ENCODE measurements at regions not wholly inside any gene's neighbourhood (a gene's known extent, or its start where the extent isn't known, plus 50 kb on each side); places are given as distances from the start of the nearest gene placed in this dataset.
"Not testable (repeated sequence)": the region's sequence is repeated elsewhere in the genome, so short reads cannot be mapped to it uniquely, and the experiment has no call there.

- peak; percentile 26 for DNase-seq (ENCODE audit: low spot score)
These were observed 475.7 kb downstream of the UQCRFS1 start for GRCh38 chr19:28737021-28737895.

GRCh38 chr19:28736528-28736927, 476.4 kb downstream of the UQCRFS1 start:
- no peak for DNase-seq (ENCODE audit: low spot score)

GRCh38 chr19:28731577-28731976, 481.4 kb downstream of the UQCRFS1 start:
- DNase-seq (ENCODE audit: low spot score): no peak

- DNase-seq (ENCODE audit: low spot score): no peak
These were observed 482.0 kb downstream of the UQCRFS1 start for GRCh38 chr19:28730791-28731512.

- DNase-seq (ENCODE audit: low spot score): peak; percentile 95
These were observed 485.3 kb downstream of the UQCRFS1 start for GRCh38 chr19:28727480-28728159.

GRCh38 chr19:28726533-28727479, 486.1 kb downstream of the UQCRFS1 start:
- DNase-seq (ENCODE audit: low spot score): no peak

GRCh38 chr19:28718909-28719308, 494.0 kb downstream of the UQCRFS1 start:
- DNase-seq (ENCODE audit: low spot score): no peak

GRCh38 chr19:28715157-28715556, 497.8 kb downstream of the UQCRFS1 start:
- no peak for DNase-seq (ENCODE audit: low spot score)

- no peak for DNase-seq (ENCODE audit: low spot score)
These were observed 501.5 kb downstream of the UQCRFS1 start for GRCh38 chr19:28711411-28711810.

DNA sequence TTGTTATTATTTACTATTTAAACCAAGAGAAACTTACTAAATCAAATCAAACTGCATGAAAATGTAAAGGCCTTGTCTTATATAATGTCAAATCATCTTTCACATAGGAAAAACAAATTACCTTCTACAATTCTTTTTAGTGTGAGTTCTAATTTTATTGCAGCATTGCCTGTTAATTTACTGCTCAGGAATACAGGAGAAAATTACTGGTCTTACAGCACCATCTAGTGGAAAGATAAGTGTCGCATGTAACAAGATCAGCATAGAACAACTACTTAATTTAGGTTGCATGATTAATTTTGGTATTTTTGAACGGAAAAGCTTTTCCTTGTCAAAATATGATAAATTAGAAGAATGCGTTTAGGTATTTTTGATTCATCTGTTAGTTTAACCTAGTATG, 502.7 kb downstream of the UQCRFS1 start:
- DNase-seq (ENCODE audit: low spot score): peak; percentile 38

- DNase-seq (ENCODE audit: low spot score): no peak
These were observed 506.3 kb downstream of the UQCRFS1 start for GRCh38 chr19:28706693-28707092.

GRCh38 chr19:28705008-28705407, 507.9 kb downstream of the UQCRFS1 start:
- peak; percentile 50 for DNase-seq (ENCODE audit: low spot score)

GRCh38 chr19:28703400-28703956, 509.5 kb downstream of the UQCRFS1 start:
- DNase-seq (ENCODE audit: low spot score): no peak

DNA sequence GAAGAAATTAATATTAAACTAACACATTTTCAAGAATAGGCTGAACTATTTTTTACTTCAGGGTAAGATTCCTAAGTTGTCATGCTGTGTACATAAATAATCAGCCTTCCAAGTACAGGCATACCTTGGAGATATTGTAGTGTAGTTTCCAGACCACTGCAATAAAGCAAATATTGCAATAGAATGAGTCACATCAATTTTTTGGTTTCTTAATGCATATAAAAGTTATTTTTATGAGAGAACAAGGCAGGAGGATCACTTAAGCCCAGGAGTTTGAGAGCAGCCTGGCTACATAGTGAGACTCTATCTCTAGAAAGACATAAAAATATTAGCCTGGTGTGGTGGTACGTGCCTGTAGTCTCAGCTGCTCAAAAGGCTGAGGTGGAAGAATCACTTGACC, 511.5 kb downstream of the UQCRFS1 start:
- no peak for DNase-seq (ENCODE audit: low spot score)

GRCh38 chr19:28700176-28700575, 512.8 kb downstream of the UQCRFS1 start:
- no peak for DNase-seq (ENCODE audit: low spot score)

DNA sequence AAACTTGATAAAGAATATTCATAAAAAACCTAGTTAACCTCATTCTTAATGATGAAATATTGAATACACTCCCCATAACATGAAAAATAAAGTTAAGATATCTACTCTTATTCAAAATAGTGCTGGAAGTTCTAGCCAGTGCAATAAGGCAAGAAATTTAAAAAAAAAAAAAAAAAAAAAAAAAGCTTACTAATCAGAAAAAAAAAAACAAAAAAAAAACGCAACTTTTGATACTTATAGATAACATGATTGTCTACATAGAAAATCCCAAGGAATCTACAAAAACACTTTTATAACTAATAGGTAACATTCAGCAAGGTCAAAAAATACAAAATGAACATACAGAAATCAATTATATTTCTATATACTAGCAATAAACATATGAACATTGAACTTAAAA, 515.6 kb downstream of the UQCRFS1 start:
- DNase-seq (ENCODE audit: low spot score): no peak

- DNase-seq (ENCODE audit: low spot score): no peak
These were observed 518.1 kb downstream of the UQCRFS1 start for GRCh38 chr19:28694812-28695211.

DNA sequence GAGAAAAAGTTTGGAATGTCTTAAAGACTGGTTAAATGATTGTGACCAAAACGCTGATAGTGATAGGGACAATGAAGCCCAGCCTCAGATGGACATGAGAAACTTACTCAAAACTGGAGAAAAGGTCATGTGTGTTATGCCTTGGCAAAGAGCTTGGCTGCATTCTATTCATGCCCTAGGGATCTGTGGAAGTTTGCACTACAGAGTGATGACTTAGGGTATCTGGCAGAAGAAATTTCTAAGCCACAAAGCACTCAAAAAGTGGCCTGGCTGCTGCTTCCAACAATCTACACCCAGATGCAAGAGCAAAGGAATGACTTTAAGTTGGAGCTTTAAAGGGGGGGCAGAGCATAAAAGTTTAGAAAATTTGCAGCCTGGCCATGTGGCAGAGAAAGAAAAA, 521.3 kb downstream of the UQCRFS1 start:
- no peak for DNase-seq (ENCODE audit: low spot score)

GRCh38 chr19:28689464-28689863, 523.5 kb downstream of the UQCRFS1 start:
- DNase-seq (ENCODE audit: low spot score): not testable (repeated sequence)

GRCh38 chr19:28687296-28687695, 525.7 kb downstream of the UQCRFS1 start:
- DNase-seq (ENCODE audit: low spot score): no peak

DNA sequence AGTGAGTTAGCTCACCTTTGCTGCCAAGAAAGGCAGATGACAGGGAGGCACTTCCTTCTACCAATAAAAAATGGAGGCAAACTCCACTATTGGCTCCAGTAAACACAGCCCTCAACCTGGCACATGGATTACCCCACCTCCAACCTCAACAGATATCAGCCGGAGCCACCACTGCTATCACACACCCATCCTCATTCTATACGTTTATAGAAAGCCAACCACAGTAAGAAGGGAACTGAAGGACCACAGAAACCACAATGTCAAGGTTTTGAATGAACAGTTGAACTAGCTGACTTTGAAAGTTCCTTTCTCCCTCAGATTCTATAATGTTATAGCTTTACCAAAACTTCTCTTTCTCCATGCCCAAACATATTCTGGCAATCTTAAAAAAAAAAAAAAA, 526.2 kb downstream of the UQCRFS1 start:
- no peak for DNase-seq (ENCODE audit: low spot score)

Data from iPS-NIHi11 (cell line).